ENCODE measurements at regions not wholly inside any gene's neighbourhood (a gene's known extent, or its start where the extent isn't known, plus 50 kb on each side); places are given as distances from the start of the nearest gene placed in this dataset.

GRCh38 chr5:123964884-123965283 lies 452.9 kb downstream of the CSNK1G3 start:
- DNase-seq = no peak
- no peaks in the 10 kb centered on the region for H3K4me1 Mint-ChIP-seq (ENCODE audit: low read depth)
- H3K9me3 Mint-ChIP-seq (ENCODE audit: insufficient read depth) = peaks cover 3% of the 10 kb centered on the region
- no peaks in the 10 kb centered on the region for H3K27me3 Mint-ChIP-seq (ENCODE audit: low read depth)
- H3K36me3 Mint-ChIP-seq (ENCODE audit: low read depth) = no peaks in the 10 kb centered on the region
- no peak overlapping the region for H3K27ac Mint-ChIP-seq
- ChIA-PET CTCF (no interaction called here), POLR2A (no interaction called here)
- H3K4me3 Mint-ChIP-seq = no peak overlapping the region
- ATAC-seq = no peak

GRCh38 chr5:123960526-123960925 lies 448.5 kb downstream of the CSNK1G3 start:
- no peaks in the 10 kb centered on the region for H3K27me3 Mint-ChIP-seq (ENCODE audit: low read depth)
- H3K4me3 Mint-ChIP-seq = no peak overlapping the region
- ChIA-PET POLR2A (no interaction called here), CTCF (no interaction called here)
- H3K27ac Mint-ChIP-seq = no peak overlapping the region
- no peaks in the 10 kb centered on the region for H3K36me3 Mint-ChIP-seq (ENCODE audit: low read depth)
- peaks cover 3% of the 10 kb centered on the region for H3K9me3 Mint-ChIP-seq (ENCODE audit: insufficient read depth)
- no peaks in the 10 kb centered on the region for H3K4me1 Mint-ChIP-seq (ENCODE audit: low read depth)
- DNase-seq (no peak), ATAC-seq (no peak)

- no peak overlapping the region for H3K27ac Mint-ChIP-seq
- DNase-seq (no peak), ATAC-seq (no peak)
- H3K4me1 Mint-ChIP-seq (ENCODE audit: low read depth) = no peaks in the 10 kb centered on the region
- ChIA-PET CTCF (no interaction called here), POLR2A (no interaction called here)
- H3K27me3 Mint-ChIP-seq (ENCODE audit: low read depth) = no peaks in the 10 kb centered on the region
- no peaks in the 10 kb centered on the region for H3K9me3 Mint-ChIP-seq (ENCODE audit: insufficient read depth)
- no peaks in the 10 kb centered on the region for H3K36me3 Mint-ChIP-seq (ENCODE audit: low read depth)
- no peak overlapping the region for H3K4me3 Mint-ChIP-seq
These were observed 439.6 kb downstream of the CSNK1G3 start for GRCh38 chr5:123951582-123951977.

DNA sequence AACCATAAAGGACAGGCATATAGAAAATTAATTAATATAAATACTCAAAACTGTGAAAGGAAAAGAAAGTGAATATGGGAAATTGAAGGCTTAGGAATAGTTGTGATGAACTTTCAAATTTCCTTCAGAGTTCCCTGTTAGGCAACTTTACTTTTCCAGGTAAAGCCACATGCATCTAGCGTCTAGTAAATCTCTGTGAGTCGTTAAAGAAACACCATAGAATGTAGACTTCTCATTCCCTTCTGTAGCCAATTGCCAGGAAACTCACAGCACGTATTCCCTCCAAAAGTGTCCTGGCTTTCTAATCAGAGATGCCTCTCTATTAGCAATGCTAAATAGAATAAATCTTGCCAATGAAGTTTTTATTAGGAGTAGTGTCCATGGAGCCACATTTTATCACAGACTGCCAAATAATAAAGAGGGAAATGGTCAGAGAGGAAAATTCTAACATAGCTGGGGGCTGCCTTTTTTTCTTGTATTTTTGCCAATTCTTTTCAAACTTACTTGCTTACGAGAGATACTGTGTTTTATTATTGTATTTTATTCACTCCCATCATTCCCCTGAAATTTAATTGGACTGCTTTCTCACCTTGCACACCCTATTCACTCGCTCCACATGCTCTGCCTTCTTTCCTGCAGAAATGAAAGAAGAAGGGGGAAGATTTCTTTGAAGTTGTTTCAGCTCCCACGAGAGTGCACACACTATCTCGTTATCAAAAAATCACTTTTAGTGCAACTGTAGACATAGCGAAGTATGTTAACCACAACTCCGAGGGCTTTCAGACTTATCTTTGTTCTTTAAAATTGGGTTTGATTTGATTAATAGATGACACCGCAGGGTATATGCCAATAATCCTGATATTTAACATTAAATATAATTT lies 439.0 kb downstream of the CSNK1G3 start:
- no peak for ATAC-seq
- no peaks in the 10 kb centered on the region for H3K36me3 Mint-ChIP-seq (ENCODE audit: low read depth)
- H3K4me1 Mint-ChIP-seq (ENCODE audit: low read depth) = no peaks in the 10 kb centered on the region
- ChIA-PET POLR2A (no interaction called here), CTCF (interaction anchor here (0.5 kb wide), 1 partner anchor 162 kb away, joined by 3 read pairs; no protein-coding TSS in a partner anchor)
- no peaks in the 10 kb centered on the region for H3K9me3 Mint-ChIP-seq (ENCODE audit: insufficient read depth)
- DNase-seq = no peak
- H3K27ac Mint-ChIP-seq = no peak overlapping the region
- no peaks in the 10 kb centered on the region for H3K27me3 Mint-ChIP-seq (ENCODE audit: low read depth)
- no peak overlapping the region for H3K4me3 Mint-ChIP-seq

DNA sequence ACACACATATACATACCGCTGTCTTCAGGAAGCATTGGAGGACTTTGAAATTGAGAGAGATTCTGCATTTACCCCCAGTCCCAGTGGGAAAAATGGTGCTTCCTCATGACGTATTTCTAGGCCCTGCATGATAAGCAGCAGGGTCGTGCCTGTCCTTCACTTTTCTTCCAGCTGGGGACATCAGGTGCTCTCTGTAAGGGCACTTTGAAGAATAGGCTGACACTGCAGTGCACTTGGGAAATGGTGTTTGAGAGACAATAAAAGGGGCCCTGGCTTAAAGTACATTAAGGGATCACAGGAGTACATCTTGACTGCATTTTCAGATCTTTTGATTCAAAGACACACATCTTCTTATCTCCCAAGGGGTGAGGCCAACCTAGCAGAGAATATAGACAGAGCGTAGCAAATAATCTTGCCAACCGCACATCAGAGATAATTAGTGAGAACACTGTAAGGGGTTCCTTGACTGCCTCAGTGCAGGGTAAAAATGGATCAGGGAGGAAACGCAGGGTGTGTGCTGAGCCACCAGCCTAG lies 437.9 kb downstream of the CSNK1G3 start:
- no peak for ATAC-seq
- Mint-ChIP-seq H3K27ac (no peak overlapping the region), H3K36me3 (ENCODE audit: low read depth) (no peaks in the 10 kb centered on the region), H3K9me3 (ENCODE audit: insufficient read depth) (no peaks in the 10 kb centered on the region), H3K4me1 (ENCODE audit: low read depth) (no peaks in the 10 kb centered on the region), H3K4me3 (no peak overlapping the region), H3K27me3 (ENCODE audit: low read depth) (no peaks in the 10 kb centered on the region)
- ChIA-PET CTCF (no interaction called here), POLR2A (no interaction called here)
- no peak for DNase-seq

- ChIA-PET CTCF (no interaction called here), POLR2A (no interaction called here)
- H3K4me3 Mint-ChIP-seq = no peak overlapping the region
- H3K9me3 Mint-ChIP-seq (ENCODE audit: insufficient read depth) = no peaks in the 10 kb centered on the region
- no peak for ATAC-seq
- no peak overlapping the region for H3K27ac Mint-ChIP-seq
- H3K36me3 Mint-ChIP-seq (ENCODE audit: low read depth) = no peaks in the 10 kb centered on the region
- H3K27me3 Mint-ChIP-seq (ENCODE audit: low read depth) = no peaks in the 10 kb centered on the region
- no peak for DNase-seq
- H3K4me1 Mint-ChIP-seq (ENCODE audit: low read depth) = no peaks in the 10 kb centered on the region
These were observed 437.2 kb downstream of the CSNK1G3 start for GRCh38 chr5:123949043-123949804.

GRCh38 chr5:123947797-123948196 lies 435.8 kb downstream of the CSNK1G3 start:
- ChIA-PET CTCF (no interaction called here), POLR2A (no interaction called here)
- Mint-ChIP-seq H3K27ac (no peak overlapping the region), H3K4me3 (no peak overlapping the region), H3K36me3 (ENCODE audit: low read depth) (no peaks in the 10 kb centered on the region), H3K27me3 (ENCODE audit: low read depth) (no peaks in the 10 kb centered on the region), H3K9me3 (ENCODE audit: insufficient read depth) (no peaks in the 10 kb centered on the region), H3K4me1 (ENCODE audit: low read depth) (no peaks in the 10 kb centered on the region)
- ATAC-seq (no peak), DNase-seq (no peak)

DNA sequence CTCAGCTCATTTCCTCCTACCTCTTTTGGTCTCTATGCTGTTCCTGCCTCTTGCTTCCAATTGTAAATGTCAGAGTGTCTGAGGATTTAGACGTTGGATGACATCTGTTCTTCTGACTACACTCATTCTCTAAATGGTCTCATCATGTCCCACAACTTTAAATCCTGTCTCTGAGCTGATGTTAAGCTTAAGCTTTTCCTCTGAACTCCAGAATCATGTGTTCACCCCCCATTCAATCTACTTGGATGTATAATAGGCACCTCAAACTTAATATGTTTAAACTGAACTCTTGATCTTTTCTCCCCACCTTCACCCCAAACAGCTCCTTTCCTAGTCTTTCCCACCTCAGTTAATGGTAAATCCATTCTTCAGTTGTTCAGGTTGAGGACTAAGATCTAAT lies 433.6 kb downstream of the CSNK1G3 start:
- H3K9me3 Mint-ChIP-seq (ENCODE audit: insufficient read depth) = no peaks in the 10 kb centered on the region
- CTCF ChIA-PET = no interaction called here
- H3K36me3 Mint-ChIP-seq (ENCODE audit: low read depth) = no peaks in the 10 kb centered on the region
- no peak for ATAC-seq
- no peaks in the 10 kb centered on the region for H3K4me1 Mint-ChIP-seq (ENCODE audit: low read depth)
- no peaks in the 10 kb centered on the region for H3K27me3 Mint-ChIP-seq (ENCODE audit: low read depth)
- H3K4me3 Mint-ChIP-seq = no peak overlapping the region
- no peak for DNase-seq
- POLR2A ChIA-PET = no interaction called here
- no peak overlapping the region for H3K27ac Mint-ChIP-seq

DNA sequence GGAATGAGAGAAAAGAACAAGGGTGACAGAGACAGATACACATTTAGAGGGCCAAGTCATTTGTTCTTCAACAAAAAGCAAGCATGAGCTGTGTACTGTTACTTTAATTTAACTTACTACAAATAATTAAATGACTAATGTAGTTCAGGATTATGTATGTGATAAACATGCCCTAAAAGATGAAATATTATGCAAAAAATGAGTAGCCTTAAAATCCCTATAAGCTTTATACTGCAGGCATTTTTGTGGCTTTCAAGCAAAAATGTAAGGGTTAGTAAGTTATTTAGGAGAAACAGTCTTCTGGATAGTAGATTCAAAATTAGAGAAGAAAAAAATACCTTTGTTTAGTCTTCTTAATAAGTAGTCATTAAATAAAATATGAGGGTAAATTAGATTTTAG lies 431.2 kb downstream of the CSNK1G3 start:
- H3K9me3 Mint-ChIP-seq (ENCODE audit: insufficient read depth) = no peaks in the 10 kb centered on the region
- ChIA-PET CTCF (interaction anchor here (0.7 kb wide), 1 partner anchor 753 kb away, joined by 3 read pairs; no protein-coding TSS in a partner anchor), POLR2A (interaction anchor here (0.6 kb wide), 1 partner anchor 14 kb away, joined by 4 read pairs; no protein-coding TSS in a partner anchor)
- no peaks in the 10 kb centered on the region for H3K27me3 Mint-ChIP-seq (ENCODE audit: low read depth)
- H3K4me1 Mint-ChIP-seq (ENCODE audit: low read depth) = no peaks in the 10 kb centered on the region
- no peak for ATAC-seq
- no peaks in the 10 kb centered on the region for H3K36me3 Mint-ChIP-seq (ENCODE audit: low read depth)
- H3K4me3 Mint-ChIP-seq = no peak overlapping the region
- DNase-seq = no peak
- no peak overlapping the region for H3K27ac Mint-ChIP-seq

DNA sequence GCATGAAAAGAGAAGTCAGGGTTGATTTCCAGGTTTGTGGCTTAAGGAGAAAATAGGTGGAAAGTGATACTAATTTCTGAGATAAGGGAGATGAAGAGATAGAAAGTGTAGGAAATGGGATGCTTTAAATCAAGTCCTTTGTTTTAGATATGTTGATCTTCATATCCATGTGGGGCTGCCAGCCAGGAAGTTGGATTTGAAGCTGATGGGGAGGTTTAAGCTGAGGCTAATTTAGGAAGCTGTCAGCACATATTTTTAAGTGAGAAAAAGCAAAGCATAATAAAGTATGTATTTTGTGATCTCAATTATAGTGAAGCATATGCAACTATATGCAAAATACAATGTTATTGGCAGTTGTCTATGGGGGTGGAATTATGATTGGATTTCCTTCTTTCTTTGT lies 428.4 kb downstream of the CSNK1G3 start:
- ChIA-PET CTCF (no interaction called here), POLR2A (no interaction called here)
- H3K9me3 Mint-ChIP-seq (ENCODE audit: insufficient read depth) = no peaks in the 10 kb centered on the region
- H3K4me3 Mint-ChIP-seq = no peak overlapping the region
- DNase-seq = no peak
- no peaks in the 10 kb centered on the region for H3K36me3 Mint-ChIP-seq (ENCODE audit: low read depth)
- ATAC-seq = no peak
- H3K27me3 Mint-ChIP-seq (ENCODE audit: low read depth) = no peaks in the 10 kb centered on the region
- no peak overlapping the region for H3K27ac Mint-ChIP-seq
- no peaks in the 10 kb centered on the region for H3K4me1 Mint-ChIP-seq (ENCODE audit: low read depth)

DNA sequence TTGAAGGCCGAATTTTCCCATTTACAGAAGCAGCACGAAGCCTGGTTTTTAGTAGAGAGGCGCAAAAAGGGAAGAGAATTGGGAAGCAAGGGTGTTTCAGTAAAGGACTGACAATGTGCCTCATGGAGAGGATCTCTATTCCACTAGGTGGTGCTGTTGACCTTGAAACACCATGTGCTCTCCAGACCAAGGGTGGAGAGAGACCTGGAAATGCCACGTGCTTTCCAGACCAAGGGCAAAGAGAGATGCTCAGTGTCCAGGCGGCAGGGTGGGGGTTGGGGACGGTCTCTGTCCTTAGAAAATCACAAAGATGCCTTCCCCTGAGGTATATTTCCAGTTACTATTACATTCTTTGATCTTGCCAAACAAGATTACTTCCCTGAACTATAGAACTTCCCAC lies 425.3 kb downstream of the CSNK1G3 start:
- Mint-ChIP-seq H3K4me1 (ENCODE audit: low read depth) (no peaks in the 10 kb centered on the region), H3K27me3 (ENCODE audit: low read depth) (no peaks in the 10 kb centered on the region), H3K9me3 (ENCODE audit: insufficient read depth) (no peaks in the 10 kb centered on the region), H3K4me3 (no peak overlapping the region), H3K27ac (no peak overlapping the region), H3K36me3 (ENCODE audit: low read depth) (no peaks in the 10 kb centered on the region)
- ChIA-PET CTCF (no interaction called here), POLR2A (no interaction called here)
- ATAC-seq = no peak
- DNase-seq = no peak

DNA sequence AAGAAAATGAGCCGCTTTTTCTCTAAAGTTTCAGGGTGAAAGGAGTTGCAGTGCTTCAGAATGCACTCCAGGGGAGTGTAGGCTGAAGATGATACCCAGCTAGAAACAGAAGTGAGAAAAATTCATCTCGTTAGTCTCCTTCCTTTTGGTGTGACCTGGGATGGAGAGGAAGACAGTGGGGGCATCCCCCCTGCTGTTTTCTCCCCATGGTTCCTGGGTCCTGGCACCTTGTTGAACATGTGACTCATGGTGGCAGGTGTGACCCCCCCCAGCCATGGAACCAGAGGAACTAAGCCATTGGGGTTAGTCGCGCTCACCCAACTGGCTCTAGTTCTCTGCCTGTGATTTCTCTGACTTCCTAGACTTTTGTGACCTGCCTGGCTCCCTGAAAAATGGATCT lies 424.6 kb downstream of the CSNK1G3 start:
- ATAC-seq (no peak), DNase-seq (no peak)
- H3K27me3 Mint-ChIP-seq (ENCODE audit: low read depth) = no peaks in the 10 kb centered on the region
- POLR2A ChIA-PET = no interaction called here
- no peaks in the 10 kb centered on the region for H3K4me1 Mint-ChIP-seq (ENCODE audit: low read depth)
- no peaks in the 10 kb centered on the region for H3K36me3 Mint-ChIP-seq (ENCODE audit: low read depth)
- H3K9me3 Mint-ChIP-seq (ENCODE audit: insufficient read depth) = no peaks in the 10 kb centered on the region
- no peak overlapping the region for H3K27ac Mint-ChIP-seq
- CTCF ChIA-PET = no interaction called here
- H3K4me3 Mint-ChIP-seq = no peak overlapping the region

Data from activated CD8-positive, alpha-beta T cell treated with anti-CD3 and anti-CD28 coated beads, Interleukin-2, amount 10 ng/mL, durations not matched to agents 7 days and 5 days (primary cell).